Stimulated activated CD4-positive, alpha-beta T cell treated with anti-CD3 and anti-CD28 coated beads, TNF-alpha, amount 100 ng/mL, for 24 hours (primary cell): ENCODE measurements at regions not wholly inside any gene's neighbourhood (a gene's known extent, or its start where the extent isn't known, plus 50 kb on each side); places are given as distances from the start of the nearest gene placed in this dataset.
"Not testable (repeated sequence)": the region's sequence is repeated elsewhere in the genome, so short reads cannot be mapped to it uniquely, and the experiment has no call there.

ENCODE experiments used
- DNase-seq, 3 experiments: peaks; one replicate each; pipeline ENCODE4 v3.0.0-alpha.2; 2020; ENCODE audit warnings: low read depth in 3 of 3

DNA sequence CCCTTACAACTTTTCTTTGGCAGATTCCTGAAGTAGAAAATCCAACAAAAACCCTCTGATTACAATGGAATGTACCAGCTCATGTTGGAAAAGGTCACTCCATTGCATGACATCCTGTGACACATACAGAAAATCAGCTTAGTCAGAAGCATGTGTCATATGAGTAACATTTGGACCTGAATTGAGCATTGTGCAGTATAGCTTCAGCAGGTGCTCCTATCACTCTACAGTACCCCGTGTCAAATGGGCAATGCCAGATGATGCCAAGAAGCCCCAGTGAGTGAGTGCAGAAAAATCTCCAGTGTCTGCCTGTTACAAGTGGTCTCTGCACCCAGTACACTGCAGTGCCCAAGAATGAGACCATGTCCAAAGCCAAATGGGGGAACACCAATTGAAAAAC is 129.7 kb upstream of the RUNX1 start:
- DNase-seq = no peak

GRCh38 chr21:35178098-35178497 is 129.0 kb upstream of the RUNX1 start:
- DNase-seq = no peak

DNA sequence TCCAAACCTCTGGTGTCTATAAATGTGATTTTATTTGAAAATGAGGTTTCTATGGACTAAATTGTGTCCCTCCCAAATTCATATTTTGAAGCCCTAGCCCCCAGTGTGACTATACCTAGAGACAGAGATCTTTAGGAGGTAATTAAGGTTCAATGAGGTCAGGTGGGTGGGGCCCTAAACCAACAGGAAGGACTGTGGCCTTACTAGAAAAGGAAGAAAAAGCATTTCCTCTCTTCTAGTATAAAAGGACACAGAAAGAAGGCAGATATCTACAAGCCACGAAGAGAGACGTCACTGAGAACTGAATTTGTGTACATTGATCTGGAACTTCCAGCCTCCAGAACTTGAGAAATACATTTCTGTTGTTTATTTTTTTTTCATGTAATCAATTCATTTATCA is 123.1 kb upstream of the RUNX1 start:
- no peak for DNase-seq

DNA sequence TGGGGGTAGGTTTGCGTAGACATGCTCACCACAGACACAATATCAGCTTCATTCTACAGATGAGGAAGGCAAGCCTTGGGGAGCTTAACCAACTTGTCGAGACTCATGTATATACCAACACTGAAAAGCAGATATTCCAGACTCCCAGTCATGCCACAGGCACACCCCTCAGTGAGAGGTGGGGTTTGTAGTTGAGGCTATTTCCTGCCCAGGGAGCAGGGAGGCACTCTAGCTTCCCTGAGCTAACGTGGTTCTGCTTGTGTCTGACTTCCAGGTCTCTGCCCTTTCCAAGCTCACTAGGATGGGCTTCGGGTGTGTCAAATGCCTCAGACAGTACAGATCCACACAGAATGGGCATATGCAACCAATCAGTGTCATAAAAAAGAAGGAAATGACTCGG is 122.3 kb upstream of the RUNX1 start:
- DNase-seq = no peak

DNA sequence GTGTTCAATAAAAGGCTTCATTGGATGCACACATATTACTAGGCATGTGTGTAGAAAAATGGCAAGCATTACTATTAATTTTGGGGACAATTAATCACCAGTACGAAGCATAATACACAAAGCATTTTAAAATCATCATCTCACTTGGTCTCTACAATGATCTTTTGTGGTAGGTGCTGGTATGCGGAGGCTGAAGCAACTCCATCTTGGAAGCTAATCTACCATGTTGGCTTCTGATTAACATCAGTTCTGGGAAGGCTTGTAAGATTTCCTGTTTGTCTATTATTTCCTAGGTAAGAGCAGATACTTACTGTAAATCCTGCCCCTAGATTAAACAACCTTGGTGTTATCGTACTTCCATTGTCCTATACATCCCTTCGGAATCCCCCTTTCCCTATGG is 121.7 kb upstream of the RUNX1 start:
- no peak for DNase-seq

DNA sequence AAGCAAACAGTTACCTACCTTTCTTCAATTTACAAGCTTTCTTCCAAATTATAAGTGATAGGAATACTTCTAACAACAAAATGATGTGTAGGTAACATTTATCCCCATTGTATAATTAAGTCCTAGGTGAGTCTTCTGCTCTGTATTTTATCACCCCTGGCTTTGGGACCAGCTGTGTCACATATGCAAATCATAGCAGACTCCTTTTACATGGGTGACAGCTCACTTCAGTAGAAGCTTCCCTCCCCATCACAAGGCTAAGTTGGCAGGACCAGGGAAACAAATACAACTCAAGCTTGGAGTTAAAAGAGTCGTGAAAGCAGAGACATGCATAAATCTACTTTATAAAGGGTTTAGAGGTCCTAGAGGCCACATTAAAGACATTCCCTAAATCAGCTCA is 121.1 kb upstream of the RUNX1 start:
- DNase-seq = no peak

DNA sequence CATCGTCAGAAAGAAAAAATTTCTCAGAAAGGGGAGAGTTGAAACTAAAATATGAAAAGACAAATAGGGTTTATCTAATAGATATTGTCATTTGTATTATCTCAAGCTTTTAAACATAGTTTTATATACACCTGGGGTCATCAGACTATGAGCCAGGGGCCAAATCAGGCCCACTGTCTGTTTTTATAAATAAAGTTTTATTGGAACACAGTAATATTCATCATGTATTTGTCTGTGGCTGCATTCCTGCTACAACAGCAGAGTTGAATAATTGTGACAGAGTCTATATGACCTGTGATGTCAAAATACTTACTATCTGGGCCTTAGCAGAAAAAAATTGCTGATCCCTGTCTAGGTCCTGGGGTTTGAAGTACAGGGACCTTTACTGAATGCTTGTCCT is 120.5 kb upstream of the RUNX1 start:
- no peak for DNase-seq

DNA sequence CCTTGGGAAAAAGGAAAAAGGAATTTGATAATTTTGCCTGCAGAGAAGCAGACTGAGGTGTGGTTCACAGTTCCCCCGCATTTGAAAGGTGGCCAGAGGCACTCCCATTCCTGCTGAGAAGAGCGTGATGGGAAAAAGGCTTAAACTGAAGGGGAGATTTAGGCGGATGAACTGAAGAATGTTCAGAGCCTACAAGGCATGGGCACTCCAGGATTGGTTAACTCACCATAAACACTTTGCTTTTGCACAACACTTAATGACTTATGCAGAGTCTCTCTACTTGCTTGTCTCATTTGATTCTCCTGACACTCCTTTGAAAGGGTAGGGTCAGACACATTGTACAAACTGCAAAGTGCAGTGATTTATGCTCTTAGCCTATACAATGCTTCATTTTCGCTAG is 119.6 kb upstream of the RUNX1 start:
- no peak for DNase-seq

- DNase-seq = no peak
Observed at GRCh38 chr21:35164971-35165483, 115.9 kb upstream of the RUNX1 start.

DNA sequence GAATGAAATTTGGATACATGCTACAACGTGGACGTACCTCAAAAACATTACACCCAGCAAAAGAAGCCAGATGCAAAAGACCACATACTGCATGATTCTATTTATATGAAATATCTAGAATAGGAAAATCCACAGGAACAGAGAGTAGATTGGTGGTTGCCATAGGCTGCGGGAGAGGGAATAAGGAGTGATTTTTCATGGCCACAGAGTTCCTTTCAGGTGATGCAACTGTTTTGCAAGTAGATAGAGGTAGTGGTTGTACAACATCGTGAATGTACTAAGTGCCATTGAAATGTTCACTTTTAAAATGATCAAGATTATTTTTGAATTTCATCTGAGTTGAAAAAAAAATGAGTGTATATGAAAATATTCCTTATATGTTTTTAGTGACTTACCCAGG is 115.3 kb upstream of the RUNX1 start:
- no peak for DNase-seq

DNA sequence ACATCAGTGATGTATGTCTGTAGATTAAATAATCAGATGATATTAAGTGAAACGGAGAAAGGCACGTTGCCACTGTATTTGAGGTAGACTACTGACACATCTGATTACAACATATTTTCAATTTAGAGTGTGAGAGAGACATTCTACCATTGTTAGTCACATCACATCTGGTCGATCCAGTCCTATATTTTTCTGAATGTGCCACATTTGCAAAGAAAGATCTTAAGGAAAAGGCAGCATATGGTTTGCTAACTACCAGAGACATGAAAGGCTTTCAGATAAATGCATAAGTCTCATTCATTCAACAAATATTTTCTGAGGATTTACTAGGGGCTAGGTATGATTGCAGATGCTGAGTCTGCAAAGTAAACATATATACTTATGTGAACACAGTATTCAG is 114.3 kb upstream of the RUNX1 start:
- DNase-seq = no peak

- no peak for DNase-seq
Observed at GRCh38 chr21:35162831-35163230, 113.7 kb upstream of the RUNX1 start.

- DNase-seq = no peak
Observed at GRCh38 chr21:35159881-35160280, 110.8 kb upstream of the RUNX1 start.

DNA sequence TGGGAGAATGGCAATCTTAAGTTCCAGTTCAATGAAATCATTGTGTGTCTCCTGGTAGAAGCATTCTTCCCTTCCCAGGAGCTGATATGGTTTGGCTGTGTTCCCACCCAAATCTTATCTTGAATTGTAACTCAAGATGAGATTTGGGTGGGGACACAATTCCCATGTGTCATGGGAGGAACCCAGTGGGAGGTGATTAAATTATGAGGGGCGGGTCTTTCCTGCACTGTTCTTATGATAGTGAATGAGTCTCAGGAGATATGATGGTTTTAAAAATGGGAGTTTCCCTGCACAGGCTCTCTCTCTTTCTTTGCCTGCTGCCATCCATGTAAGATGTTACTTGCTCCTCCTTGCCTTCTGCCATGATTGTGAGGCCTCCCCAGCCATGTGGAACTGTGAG is 108.3 kb upstream of the RUNX1 start:
- not testable (repeated sequence) for DNase-seq

- DNase-seq = no peak
Observed at GRCh38 chr21:35156293-35157278, 107.5 kb upstream of the RUNX1 start.

DNA sequence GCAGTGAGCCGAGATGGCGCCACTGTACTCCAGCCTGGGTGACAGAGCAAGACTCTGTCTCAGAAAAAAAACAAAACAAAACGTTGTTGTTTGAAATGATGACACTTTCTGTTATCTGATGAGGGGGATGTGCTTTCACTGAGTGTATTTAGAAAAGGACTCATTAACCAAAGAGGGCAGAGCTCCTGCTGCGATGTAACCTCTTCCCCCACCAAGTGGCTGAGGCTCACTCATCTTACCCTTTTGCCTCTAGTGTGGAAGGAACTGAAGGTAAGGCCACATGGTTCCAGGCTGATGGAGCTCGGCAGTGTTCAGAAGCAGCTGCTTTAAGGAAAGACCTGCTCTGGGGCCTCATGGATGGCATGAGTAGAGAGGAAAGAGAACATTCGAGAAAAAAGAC is 105.7 kb upstream of the RUNX1 start:
- no peak for DNase-seq

DNA sequence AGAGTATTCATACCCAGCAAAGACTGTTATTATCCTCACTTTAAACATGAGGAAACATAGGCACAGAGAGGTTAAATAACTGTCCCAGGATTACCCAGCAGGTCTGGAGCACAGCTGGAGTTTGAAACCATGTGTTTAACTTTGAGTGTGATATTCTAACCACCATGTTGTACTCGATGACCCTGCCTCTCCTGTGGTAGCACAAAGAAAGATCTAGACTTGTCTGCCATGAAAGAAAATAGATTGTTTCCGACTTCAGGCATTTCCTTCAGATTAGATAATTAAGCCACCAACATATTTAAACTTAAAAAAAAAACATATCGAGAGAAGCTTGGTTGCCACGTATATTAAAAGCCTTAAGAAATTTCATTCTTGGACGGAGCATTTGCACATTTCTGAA is 104.6 kb upstream of the RUNX1 start:
- no peak for DNase-seq

DNA sequence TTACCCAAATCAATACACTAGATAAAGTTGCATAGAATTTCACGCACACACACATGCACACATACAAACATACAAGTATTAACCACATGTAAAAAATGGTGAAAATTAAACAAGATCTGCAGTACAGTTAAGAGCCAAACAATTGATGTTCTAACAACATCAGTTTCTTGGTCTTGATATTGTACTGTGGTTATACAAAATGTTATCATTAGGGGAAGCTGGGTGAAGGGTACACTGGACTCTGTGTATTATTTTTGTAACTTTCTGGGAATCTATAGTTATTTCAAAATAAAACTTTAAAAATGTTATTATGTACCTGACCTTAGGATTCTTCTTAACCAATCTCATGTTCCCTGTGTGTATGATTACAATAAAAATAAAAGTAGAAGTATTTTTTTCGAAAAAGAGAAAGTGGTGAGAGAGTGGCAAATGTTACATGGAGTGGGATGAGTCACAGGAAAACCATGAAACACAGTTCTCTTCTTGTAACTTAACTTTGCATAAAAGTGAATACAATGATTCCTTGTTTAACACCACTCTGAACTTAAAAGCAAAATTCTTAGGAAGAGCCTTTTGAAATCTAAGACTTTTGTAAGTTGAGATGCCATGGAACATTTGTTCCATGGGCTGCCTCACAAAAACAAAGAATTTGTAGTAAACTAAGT is 101.6 kb upstream of the RUNX1 start:
- DNase-seq = no peak

- no peak for DNase-seq
Observed at GRCh38 chr21:35149698-35150097, 100.6 kb upstream of the RUNX1 start.

DNA sequence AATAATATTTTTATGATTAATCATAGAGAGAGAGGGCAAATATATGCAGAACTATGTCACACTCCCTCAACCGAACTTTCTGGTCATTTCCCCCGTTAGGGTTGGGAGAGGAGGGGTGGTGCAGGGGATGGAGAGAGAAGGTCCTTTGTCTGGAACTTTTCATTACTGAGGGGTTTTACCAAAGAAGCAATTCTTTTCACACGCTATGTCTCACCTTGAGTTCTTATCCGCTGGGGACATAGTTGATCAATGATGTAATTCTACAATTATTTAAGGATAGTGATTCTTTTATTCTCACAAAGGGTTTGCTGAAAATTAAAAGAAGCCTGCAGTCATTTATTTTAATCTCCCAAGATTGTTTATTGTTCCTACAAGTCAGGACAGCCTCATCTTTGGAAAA is 98.3 kb upstream of the RUNX1 start:
- no peak for DNase-seq

DNA sequence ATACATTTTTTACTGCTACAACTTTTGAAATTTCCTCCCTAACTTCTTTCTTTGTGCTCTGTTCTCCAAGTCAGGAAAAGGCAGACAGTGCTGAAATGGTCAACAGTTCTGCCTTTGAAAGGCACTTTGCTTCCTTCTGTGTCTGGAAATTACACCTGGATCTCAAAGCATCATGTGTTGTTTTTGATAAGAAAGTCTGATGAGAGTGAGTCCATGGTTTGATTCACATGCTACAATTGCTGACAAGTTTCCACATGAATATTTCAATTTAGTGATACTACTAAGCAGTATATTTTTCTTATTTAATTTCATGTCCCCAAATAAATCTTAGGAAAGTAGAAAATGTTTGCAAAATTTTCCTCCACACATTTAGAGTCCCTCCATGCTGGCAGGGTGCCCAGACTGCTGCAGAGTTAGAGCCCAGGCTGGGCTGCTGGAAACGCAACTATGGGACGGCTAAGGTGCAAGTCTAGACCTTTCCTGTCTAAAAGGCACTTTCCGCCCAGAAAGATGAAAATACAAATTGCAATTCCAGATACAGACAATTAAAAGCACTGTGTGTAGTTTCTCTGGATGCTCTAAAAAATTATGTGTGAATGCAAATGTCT is 96.6 kb upstream of the RUNX1 start:
- no peak for DNase-seq

- no peak for DNase-seq
Observed at GRCh38 chr21:35144978-35145377, 95.9 kb upstream of the RUNX1 start.
